ENCODE measurements at regions not wholly inside any gene's neighbourhood (a gene's known extent, or its start where the extent isn't known, plus 50 kb on each side); places are given as distances from the start of the nearest gene placed in this dataset.

DNA sequence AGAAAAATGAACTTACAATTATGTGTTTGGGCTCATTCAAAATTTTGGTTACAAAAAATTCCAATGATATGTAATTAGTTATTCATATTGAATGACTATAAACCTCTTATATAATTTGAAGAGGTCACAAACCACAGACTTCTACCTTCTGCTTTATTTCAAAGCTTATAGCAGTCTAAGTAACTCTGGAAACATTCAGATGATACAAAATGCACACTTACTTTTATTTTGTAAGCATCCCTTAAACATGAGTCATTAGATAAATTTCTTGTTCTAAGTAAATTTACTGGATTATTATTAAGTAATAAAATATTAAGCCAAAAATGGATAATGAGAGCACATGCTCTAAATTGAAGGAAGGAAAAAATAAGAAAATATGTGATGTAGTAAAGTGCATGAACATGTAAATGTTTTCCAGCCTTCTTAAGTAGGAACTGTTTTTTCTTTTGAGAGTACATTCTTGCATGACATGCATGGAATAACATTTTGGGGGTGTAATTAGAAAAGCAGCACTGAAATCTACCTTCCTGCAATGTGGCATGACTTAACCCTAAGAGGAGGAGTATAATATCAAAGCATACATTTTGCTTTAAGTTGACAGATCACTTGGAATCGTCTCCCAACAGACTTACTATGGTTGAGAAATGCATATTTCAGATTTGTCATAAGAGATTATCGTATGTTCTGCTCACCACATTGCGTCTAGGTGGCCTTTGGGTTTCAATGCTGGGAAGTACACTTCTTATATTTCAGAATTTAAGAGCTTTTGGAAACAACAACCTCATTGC is 372.7 kb upstream of the HSF2 start:
- DNase-seq = no peak

DNA sequence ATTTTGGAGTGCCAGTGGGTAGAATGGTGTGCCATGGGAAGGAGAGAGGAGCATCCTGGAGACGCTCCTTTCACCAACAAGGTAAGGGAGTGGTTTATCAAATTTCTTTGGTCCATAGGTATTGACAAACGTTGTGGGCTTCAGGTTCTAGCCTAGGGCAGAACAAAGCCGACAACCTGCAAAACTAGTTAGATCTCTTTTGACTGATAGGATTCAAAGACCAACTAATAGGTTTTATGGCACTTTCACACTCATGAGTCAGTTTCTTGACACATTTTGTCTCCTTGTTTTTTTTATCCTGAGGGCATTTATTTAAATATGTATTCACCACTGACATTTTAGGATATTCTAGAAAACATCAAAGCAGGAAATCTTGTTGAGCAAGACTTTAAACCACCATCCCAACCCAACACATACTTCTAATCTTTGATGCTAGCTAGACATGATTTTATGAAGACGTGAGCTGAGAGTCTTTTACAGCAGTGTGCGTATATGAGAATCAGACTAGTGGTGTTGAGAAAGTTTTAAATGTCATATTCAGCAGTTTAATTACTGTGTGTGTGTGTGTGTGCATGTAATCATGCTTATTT is 370.4 kb upstream of the HSF2 start:
- no peak for DNase-seq

DNA sequence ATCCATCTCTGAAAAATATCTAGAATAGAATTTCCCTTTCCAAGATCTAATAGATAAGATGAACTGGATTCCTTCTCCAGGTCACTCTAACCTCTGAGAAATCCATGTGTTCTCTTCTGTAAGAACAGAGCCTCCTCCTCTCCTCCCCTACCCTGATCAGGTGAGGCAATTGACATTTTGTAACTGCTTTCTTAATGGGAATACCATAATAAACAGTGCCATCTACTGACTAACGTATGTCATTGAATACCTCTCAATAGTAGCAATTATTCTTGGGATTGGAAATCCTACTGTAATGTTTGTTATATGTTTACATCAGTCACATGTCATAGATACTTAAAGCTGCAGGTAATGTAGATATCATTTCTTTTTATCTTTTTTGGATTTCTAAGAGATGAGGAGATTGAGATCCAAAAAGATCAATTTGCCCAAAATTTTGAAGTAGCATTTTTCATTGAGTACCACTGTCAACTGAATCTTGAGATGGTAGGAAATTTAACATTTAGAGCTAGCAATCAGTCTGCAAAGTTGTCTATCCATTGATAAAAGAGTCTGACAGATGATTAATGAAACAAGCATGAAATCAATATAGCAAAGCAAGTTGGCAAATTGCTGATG is 365.8 kb upstream of the HSF2 start:
- peak; percentile 74 for DNase-seq

DNA sequence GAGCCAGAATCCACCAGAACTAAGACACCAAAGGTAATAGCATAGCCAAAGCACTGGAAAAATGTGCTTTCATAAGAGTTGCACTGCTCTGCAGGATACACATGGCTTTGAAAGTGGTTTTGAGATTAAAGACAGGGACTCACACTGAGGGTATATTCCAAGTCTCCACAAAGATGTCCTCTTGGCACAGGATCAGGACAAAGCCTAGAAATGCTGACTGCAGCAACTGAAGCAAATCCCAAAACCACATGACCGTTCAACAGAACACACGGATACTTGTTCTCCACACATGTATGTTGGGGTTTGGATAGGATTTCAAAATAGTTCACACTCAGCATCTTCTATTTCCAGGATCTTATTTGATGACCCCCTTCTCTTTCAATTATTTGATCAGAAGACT is 364.3 kb upstream of the HSF2 start:
- no peak for DNase-seq

DNA sequence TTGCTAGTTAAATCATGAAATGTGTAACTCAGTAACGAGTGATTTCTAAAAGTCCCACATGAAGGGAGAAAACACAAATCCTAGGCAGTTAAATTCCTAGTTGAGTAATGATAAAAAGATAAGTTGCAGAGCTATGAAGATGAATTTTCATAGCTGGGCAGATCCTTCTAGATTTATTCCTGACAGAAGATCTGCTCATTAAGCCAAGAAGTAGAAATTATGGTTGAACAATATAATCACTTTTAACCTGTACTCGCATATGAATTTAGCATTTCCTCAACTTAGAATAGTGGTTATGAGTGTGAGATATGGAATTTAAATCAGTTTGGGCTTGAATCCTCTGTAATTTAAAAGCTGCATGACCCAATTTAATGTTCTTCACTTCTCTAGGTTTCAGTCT is 359.2 kb upstream of the HSF2 start:
- DNase-seq = no peak

DNA sequence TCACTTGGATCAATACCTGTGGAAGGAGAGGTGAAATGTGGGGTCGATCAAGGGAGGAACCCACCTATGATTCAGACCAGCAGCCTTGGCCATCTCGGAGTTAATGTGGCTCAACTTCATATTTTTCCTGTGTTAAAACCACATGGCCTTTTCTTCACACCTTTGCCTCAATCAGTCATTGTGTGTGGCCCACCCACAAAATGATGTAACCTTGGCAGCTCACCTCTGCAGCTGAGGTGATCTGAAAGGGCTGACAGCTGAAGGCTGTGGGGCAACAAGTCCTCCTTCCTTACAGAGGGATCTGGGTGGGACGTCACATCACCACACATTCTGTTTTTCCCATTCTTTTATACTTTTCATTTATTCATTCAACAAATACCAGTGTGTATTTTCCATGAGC is 357.1 kb upstream of the HSF2 start:
- DNase-seq = no peak

DNA sequence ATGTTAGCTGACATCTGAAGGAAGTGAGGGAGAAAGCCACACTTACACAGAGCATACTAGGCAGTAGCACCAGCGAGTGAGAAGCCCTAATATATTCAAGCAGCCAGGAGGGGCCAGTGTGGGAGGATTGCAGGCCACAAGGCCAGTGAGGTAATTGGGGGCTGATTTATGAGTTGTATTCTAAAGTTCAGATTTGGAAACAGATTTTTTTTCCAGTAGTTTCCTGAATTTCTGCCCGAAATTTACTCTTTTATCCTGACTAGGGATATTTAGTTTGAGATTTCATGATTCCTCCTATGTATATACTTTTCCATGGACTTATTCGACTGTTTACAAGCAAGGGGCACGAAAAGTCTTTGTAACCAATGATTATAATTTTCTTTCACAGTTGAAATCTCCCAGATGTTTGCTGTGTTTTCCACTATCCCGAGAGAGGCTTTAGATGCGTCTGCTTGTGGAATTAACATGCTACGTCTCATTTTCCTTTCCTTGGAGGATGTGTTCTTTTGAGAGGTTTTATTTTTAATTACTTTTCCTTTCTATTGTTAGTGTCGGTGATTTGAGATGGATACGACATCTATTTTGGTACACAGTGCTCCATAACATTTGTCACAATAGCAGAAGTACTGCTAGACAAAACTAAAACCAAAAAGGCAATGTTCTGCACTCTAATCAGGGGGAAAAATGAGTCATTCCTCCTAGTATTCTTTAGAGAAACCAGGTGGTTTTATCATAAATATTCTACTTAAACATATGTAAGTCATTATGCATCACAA is 356.3 kb upstream of the HSF2 start:
- DNase-seq = no peak

DNA sequence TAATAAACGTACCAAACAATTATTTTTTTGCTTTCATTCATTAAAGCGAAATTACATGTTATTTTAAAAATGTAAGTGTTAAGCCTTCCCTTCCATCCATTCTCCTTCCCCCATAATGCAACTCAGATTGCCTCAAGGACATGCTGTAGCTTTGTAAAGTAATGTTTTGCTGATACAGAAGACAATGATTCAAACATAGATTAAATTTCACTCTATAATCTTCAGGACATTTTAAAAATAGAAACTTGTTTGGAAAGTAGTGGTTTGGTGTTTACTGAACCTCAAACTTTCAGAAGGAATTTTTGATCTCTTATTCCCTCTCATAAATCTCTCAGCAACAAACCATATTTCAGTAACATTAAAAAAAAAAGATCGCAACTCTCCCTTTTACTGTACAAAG is 350.9 kb upstream of the HSF2 start:
- no peak for DNase-seq

DNA sequence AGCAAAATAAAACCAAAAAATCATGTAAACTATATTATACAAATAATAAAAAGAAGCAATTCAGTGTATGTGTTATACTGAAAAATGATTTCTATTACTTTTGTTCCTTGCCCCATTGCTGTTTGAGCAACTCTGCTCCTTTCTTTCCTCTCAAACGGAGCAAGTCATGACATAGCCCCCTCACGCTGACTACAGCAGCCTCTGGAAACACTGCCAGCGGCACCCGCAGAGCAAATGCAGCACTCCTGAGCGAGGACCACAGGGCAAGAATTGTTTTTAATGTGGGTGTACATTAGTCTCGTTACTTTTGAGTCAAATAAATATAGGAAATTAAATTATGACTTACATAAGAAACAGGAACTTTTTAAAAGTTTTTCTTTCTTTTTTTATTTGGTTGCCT is 350.1 kb upstream of the HSF2 start:
- DNase-seq = no peak

DNA sequence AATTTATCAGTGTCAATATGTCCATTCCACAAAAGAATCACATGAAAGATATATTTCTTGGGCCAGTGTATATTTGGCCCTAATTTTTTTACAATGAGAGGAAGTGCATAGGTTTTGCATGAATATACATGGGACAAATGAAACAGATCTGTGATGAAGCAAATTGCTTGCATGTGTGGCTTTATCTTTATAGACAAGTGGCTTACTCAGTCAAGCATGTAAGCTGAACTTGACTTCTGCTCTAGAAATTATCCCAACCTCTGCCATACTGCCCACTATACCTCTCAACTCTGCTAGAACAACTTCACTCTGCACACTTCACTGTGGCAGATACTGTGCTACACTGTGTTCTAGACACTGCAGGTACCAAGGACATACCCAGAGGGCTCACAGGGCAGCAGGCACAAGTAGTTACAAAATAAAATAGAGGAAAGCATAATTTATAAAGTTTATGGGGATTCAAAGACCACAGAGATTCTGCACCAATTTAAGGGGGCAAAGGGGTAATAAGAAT is 349.2 kb upstream of the HSF2 start:
- DNase-seq = peak; percentile 61

DNA sequence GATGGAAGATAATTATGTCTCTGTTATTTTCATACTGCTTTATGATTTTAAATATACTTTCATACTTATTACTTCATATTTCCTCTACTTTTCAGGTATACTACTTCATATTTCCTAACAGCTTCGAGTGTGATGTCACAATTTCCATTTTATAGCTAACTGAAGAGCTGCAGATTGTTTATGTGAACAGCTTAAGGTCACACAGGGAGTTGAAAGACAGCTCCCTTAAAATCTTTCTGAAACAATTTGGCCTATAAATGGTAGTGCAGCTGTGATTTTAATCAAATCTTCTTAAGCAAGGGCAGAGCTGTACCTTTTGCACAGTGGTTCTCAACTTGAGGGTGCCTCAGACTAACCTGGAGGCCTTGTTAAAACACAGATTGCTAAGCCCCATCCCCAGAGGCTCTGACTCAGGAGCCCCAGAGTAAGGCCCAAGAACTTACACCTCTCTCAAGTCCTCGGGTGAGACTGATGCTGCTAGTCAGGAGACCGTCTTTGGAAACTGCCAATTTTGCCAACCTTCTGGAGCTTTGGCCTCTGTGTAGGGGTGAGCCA is 347.0 kb upstream of the HSF2 start:
- peak; percentile 60 for DNase-seq

DNA sequence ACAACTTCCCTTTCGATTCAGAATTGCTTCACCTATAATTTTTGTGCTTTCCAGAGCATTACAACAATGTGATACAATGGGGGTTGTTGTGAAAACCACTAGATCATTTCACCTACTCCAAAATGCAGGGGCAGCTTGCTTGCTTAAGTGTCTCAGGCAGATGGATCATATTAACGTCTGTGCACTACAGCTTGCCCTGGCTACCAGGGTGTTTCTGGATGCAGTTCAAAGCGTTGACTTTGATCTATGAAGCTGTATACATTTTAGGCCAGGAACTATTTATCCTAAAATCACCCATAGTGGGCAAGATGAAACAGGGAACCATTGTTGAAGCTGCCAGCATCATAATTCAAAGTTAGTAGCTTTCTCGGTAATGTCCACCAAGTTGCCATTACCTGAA is 339.5 kb upstream of the HSF2 start:
- DNase-seq = peak; percentile 11

DNA sequence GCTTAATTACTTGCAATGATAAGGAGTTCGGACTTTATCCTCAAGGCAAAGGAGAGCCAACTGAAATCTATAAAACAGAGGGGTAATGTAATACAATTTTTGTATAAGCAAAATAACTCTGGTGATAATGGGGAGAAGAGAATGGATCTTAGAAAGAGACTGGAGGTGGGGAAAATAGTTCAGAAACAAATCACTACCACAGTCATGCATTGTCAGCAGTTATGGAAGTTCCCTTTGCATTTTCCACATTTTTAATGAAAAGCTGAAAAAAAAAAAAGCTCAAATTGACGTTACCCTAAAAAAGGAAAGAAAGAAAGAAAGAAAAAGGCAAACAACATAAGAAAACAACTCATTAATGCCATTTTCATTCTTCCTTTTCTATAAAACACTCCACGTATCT is 337.6 kb upstream of the HSF2 start:
- DNase-seq = no peak

DNA sequence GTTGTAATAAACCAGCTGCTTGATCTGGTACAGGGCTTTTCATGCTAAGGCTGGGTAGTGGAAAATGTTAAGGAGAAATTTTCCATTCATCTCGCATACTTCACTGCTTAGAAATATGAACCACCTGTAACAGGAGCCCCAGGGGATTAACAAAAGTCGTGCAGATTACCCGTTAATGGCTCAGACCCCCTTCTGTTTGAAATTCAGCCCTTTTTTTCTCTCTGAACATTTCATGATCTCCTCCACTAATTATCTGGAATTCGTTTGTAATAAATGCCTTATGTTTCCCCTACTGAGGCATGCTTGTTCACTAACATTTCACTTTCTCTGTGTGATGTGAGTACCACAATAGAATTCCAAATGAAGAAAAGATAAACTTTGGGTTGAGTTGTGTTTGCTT is 336.4 kb upstream of the HSF2 start:
- peak; percentile 40 for DNase-seq

DNA sequence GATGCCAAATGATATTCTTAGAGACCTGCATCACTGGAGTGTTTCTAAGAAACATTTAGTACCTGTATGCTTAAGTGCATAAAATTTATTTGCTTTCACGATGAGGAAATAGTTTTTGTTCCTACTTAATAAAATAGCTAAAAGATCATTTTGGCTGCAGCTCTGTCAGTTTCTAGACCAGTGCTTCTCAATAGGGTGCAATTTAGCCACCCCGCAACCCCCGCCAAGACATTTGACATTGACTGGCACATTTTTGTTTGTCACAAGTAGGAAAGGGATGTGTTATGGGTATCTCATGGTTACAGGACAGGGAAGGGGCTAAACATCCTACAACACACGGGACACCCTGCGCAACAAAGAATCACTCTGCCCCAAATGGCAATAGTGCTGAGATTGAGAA is 335.7 kb upstream of the HSF2 start:
- DNase-seq = no peak

DNA sequence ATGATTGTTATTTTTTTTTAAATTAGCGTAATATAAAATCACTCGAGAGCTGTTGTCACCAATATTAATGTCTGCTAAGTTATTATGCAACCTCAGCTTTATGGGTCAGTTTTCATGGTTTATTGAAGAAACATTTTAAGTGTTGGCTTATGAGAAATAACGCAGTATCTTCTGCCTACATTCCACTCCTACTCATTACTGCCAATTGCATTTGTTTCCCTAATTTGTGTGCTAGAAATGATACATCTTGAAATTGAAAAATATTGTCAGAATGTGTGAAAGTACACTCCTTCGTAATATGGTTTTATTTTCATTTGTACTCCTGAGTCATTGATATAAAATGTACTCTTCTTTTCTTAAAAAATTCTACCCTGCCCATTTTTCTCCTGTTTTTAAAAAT is 333.3 kb upstream of the HSF2 start:
- no peak for DNase-seq

DNA sequence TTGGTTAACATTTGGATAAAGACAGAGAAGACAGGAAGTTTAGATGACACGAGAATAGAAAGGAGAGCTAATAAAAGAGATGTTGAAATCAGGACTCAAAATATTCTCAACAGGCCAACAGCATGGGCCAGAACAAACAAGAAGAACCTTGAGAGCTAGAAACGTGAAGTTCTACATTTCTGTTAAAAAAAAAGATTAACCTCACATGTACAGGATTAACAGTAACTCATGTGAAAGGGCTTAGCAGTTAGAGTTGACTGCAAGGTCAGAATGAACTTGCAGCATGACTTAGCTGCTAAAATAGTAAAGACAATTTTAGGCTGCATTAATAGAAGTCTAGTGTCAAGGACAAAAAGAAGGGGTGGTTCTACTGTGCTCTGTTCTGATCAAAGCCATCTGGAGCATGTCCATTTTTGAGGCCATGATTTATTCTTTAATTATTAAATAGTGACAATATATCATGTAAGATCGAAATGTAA is 331.1 kb upstream of the HSF2 start:
- peak; percentile 31 for DNase-seq

DNA sequence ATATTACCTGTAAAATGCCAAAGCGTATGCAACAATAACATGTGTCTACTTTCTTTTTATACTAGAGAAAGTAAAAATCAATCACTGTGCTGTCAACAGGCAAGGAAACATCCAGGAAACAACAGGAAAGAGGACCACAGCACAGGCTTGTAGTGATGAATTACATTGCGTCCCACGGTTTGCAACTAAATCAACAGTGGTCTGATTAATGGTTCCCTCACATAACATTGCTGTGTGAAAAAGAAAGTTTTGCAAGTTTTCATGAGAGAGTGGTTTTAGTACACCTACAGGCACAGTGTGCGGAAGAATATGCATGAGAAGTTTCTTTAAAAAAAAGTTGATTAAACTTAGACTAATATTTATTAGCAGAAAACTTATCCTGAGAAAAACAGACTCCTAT is 329.5 kb upstream of the HSF2 start:
- DNase-seq = no peak

DNA sequence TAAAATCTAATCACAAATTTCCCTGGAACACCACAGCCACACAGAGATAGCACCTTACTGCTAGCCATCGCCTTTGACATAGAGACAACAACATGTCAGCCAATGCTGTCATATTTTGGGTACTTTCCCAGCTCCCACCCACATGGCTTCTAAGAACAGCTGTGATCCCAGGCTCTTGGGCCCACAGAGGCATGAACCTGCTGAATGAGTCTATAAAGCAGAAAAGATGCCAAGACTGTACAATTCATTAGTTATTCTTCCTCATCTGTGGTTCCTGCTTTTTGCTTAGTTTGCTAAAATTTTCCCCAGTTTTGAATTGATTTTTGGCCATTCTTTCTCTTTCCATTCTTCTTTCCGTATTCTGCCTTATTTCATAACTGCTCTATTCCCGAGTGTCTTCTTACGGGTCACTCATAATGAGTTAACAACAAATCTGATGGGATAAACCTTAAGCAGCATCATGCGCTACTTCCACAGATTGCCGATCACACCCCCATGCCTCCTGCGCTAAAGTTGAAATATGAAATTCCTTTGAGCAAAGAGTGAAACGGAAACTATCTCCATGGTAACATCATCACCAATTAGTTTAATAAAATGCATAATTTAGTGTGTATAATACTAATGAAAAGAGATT is 327.3 kb upstream of the HSF2 start:
- no peak for DNase-seq

DNA sequence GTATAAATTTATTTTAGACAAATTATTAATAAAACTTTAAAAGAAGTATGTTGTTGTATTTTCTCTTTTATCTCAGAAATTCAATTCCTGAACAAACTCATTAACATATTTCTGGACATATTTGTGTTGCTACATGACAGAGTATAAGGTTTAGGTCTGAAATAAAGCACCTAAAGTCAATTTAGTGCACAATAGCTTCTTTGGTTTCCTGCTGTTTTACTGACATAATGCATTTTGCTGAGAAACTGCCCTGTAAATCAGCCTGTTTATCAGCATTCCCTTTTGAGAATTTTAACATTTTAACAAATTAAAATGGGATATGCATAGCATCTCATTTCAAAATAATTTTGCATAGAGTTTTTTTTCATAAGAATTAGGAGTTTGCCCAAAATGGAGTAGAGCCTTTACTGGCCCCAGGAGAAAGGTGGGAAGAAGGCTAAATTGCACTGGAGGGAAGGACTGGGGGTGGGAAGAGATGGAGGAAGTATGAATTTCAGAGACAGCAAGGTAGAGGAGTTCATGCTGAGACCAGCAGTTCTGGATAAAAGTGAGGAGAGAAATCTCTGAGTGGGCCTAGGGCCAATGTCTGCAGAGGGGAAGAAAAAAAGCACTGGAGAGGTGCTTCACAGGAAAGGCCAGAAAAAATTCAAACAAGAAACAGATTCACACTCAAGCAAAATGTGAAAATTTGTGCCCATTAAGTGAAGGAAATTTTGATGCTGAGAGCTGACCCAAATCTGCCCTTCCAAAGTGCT is 324.2 kb upstream of the HSF2 start:
- no peak for DNase-seq

DNA sequence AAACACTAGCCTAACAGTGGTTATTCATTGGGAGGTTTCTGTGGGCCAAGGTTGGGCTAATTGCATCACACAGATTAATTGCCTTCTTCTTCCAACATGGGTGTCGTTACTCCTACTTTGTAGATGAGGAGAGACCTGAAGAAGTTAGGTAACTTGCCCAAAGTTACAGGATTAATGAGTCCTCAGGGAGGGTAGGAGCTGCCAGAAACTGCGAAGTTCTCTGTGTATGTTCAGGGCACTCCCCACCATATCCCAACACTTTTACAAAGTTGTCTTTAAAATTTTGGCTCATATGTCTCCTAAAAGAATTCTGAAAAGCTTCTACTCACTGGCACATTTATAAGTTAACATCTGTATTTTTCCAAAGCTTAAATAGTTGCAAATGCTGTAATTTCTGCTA is 323.5 kb upstream of the HSF2 start:
- no peak for DNase-seq

DNA sequence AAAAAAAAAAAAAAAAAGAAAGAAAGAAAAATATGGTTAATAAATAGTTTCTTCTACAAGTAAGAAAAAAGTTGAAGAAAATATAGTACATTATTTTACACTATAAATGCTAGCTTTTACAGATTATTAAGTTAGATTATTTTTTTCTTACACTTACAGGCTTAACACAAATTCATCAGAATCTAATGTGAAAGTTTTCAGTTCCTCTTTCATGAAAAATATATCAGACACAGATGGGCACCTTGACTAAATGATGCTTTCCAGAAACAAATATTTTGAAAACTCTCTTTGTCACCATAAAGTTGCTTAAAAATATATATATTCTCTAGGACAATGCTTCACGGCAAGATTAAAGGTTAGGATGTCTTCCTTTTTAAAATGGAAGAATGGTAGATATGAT is 321.8 kb upstream of the HSF2 start:
- no peak for DNase-seq

Measured in NCI-H82 (cell line).